ENCODE measurements at regions not wholly inside any gene's neighbourhood (a gene's known extent, or its start where the extent isn't known, plus 50 kb on each side); places are given as distances from the start of the nearest gene placed in this dataset.

DNA sequence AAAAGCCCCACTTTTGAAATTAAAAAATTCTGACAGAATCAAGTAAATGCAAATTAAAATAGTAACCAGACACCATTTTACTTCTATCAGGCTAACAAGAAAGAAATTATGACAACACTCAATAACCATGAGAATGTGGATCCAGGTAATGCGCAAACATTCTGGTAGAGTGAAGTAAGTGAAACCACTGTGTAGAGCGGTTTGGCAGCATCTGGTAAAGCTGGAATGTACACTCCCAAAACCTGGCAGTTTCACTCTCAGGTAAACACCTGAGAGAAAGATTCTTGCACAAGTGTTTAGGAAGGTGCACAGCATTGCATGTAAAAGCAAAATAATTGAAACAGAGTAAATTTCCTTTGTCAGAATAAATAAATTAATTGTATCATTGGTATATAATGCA, 81.8 kb downstream of the TRIML1 start:
- TF ChIP-seq, protein P1, sequence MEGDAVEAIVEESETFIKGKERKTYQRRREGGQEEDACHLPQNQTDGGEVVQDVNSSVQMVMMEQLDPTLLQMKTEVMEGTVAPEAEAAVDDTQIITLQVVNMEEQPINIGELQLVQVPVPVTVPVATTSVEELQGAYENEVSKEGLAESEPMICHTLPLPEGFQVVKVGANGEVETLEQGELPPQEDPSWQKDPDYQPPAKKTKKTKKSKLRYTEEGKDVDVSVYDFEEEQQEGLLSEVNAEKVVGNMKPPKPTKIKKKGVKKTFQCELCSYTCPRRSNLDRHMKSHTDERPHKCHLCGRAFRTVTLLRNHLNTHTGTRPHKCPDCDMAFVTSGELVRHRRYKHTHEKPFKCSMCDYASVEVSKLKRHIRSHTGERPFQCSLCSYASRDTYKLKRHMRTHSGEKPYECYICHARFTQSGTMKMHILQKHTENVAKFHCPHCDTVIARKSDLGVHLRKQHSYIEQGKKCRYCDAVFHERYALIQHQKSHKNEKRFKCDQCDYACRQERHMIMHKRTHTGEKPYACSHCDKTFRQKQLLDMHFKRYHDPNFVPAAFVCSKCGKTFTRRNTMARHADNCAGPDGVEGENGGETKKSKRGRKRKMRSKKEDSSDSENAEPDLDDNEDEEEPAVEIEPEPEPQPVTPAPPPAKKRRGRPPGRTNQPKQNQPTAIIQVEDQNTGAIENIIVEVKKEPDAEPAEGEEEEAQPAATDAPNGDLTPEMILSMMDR (IDR thresholded peaks at IDR 0.05; ENCODE audit: insufficient read depth, low read depth, low read length, missing control alignments): no peak
- DNase-seq (ENCODE audit: low read depth): peak; percentile 74
- H3K4me3 ChIP-seq (ENCODE audit: low read length): no peak overlapping the region

DNA sequence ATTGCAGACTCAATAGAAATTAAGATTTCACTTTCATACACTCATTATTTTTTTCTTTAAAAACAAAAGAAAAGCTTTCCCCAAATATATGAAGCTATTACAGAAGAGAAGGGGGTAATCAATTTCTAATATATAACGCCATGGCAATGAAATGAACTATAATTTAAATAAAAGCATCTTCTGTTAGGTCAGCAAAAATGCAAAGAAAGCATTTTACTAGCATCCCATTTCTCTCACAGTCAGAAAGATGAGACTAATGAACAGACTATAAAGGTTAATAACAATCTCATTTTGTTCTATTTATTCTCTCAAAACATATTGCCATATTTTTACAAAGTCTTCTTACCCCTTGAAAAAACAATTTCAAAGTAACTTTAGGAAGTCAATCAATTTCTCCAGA, 89.0 kb downstream of the TRIML1 start:
- DNase-seq (ENCODE audit: low read depth): no peak
- TF ChIP-seq, protein P1 (IDR thresholded peaks at IDR 0.05; ENCODE audit: insufficient read depth, low read depth, low read length, missing control alignments): no peak
- no peak overlapping the region for H3K4me3 ChIP-seq (ENCODE audit: low read length)

DNA sequence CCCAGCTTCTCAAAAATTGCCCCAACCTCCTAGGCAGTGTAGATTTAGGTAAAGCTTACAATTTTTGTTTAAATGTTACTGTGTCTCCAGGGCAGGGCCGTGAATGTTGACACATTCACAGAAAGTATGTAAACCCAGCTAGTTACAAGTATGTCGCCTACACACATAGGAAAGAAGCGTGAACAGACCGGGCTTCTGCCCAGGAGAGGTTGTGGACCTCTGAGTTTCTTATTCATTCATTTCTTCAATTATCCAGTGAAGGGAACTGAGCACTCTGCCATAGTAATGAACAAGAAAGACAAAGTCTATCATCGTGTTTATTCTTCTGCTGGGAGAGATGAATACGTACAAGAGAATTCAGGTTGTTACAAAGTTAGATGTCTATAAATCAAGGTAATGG, 93.2 kb downstream of the TRIML1 start:
- TF ChIP-seq, protein P1 (IDR thresholded peaks at IDR 0.05; ENCODE audit: insufficient read depth, low read depth, low read length, missing control alignments): no peak
- H3K4me3 ChIP-seq (ENCODE audit: low read length): no peak overlapping the region
- no peak for DNase-seq (ENCODE audit: low read depth)

DNA sequence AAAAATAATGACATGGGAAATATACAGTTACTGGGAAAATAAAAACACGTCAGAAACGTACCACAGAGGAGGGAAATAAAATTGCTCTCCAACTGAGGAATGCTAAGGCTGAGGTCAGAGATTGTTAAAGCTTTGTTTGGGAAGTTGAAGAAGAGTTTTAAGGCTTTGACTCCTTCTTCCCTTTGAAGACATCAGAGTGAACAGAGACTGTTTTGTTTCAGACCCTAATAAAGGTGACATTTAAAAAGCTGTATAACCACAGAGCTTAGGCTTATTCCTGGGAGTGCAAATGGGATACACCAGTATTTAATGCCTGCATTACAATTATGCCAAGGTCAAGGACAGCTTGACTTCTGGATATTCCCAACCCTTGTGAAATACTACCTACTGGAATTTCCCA, 102.8 kb downstream of the TRIML1 start:
- H3K4me3 ChIP-seq (ENCODE audit: low read length): no peak overlapping the region
- no peak for DNase-seq (ENCODE audit: low read depth)
- TF ChIP-seq, protein P1 (IDR thresholded peaks at IDR 0.05; ENCODE audit: insufficient read depth, low read depth, low read length, missing control alignments): no peak

DNA sequence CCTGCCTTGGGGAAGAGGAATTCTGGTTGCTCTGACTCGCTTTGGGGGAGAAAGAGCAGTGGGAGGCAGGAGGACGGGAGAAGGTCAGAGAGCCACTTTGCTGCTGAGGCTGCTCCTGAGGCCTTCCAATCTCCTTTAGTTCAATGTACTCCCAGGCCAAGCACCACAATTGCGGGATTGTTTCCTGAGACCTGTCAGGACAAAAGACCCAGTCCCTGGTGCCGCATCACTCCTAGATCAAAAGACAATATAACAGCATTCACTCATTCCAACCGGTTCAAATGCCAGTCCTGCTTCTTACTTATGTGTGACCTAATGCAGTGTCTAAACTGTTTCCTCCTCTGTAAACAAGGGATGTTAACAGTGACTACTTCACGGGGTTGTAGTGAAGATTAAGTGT, 106.4 kb downstream of the TRIML1 start:
- no peak overlapping the region for H3K4me3 ChIP-seq (ENCODE audit: low read length)
- DNase-seq (ENCODE audit: low read depth): no peak
- TF ChIP-seq, protein P1 (IDR thresholded peaks at IDR 0.05; ENCODE audit: insufficient read depth, low read depth, low read length, missing control alignments): no peak

DNA sequence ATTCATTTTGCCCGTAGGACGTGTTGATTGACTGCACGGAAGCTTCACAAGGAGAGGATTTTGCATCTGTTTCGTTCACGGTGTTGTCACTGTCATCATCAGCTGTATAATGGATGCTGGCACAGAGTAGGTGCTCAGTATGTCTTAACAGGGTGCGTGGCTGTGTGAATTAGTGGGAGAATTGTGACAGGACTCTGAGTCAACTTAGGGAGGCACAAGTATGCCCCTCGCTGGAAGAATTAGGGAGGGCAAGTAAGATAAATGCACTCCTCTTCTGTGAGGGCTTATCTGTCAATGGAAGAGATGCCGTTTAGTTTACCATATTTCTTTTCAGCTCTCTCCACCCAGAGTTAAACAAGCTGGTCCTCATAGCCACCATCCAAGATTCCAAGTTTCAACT, 107.2 kb downstream of the TRIML1 start:
- H3K4me3 ChIP-seq (ENCODE audit: low read length): no peak overlapping the region
- TF ChIP-seq, protein P1 (IDR thresholded peaks at IDR 0.05; ENCODE audit: insufficient read depth, low read depth, low read length, missing control alignments): no peak
- DNase-seq (ENCODE audit: low read depth): no peak

DNA sequence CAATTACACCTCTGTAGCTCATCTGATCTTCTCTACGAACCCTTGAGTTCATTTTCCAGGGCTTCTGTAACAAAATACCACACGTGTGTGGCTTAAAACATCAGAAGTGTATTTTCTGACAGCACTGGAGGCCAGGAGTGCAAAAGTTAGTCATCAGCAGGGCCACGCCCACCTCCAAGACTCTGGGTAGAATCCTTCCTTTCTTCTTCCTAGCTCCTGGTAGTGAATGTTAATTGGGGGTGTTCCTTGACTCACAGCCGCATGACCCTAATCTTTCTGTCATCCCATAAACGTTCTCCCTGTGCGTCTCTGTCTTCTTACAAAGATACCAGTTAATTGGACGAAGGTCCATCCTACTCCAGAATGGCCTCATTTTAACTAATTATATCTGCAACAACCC, 115.0 kb downstream of the TRIML1 start:
- H3K4me3 ChIP-seq (ENCODE audit: low read length): no peak overlapping the region
- no peak for DNase-seq (ENCODE audit: low read depth)
- TF ChIP-seq, protein P1 (IDR thresholded peaks at IDR 0.05; ENCODE audit: insufficient read depth, low read depth, low read length, missing control alignments): no peak
